T-helper 2 cell treated with Interferon-gamma antibody and Interleukin-4, amounts not matched to agents 5 μg/mL and 100 μg/mL, for 36 hours (primary cell): ENCODE measurements at regions not wholly inside any gene's neighbourhood (a gene's known extent, or its start where the extent isn't known, plus 50 kb on each side); places are given as distances from the start of the nearest gene placed in this dataset.

Experiments used
- DNase-seq: peaks from one replicate; pipeline ENCODE4 v3.0.0; 2021; ENCODE audit warnings: low spot score
- H3K27ac Mint-ChIP-seq: one replicate; pipeline ENCODE4 v1.8.0; 2021; ENCODE audit warnings: mild to moderate bottlenecking, mixed read lengths
- H3K27me3 Mint-ChIP-seq: one replicate; pipeline ENCODE4 v1.8.0; 2021; ENCODE audit warnings: low read depth, mixed read lengths
- H3K36me3 Mint-ChIP-seq: one replicate; pipeline ENCODE4 v1.8.0; 2021; ENCODE audit warnings: low read depth, mixed read lengths
- H3K4me1 Mint-ChIP-seq: one replicate; pipeline ENCODE4 v1.8.0; 2021; ENCODE audit warnings: low read depth, mixed read lengths
- H3K4me3 Mint-ChIP-seq: one replicate; pipeline ENCODE4 v1.8.0; 2022; ENCODE audit warnings: mild to moderate bottlenecking, moderate library complexity, mixed read lengths
- H3K9me3 Mint-ChIP-seq: one replicate; pipeline ENCODE4 v1.8.0; 2021; ENCODE audit warnings: mixed read lengths

- no peaks in the 10 kb centered on the region for H3K4me1 Mint-ChIP-seq
- H3K4me3 Mint-ChIP-seq, result no peak overlapping the region
- H3K27ac Mint-ChIP-seq, result no peak overlapping the region
- DNase-seq, result no peak
- H3K9me3 Mint-ChIP-seq, result no peaks in the 10 kb centered on the region
- H3K36me3 Mint-ChIP-seq, result no peaks in the 10 kb centered on the region
- no peaks in the 10 kb centered on the region for H3K27me3 Mint-ChIP-seq
These were observed 839.9 kb downstream of the LTN1 start for GRCh38 chr21:28152732-28153131.

- Mint-ChIP-seq H3K9me3 (no peaks in the 10 kb centered on the region), H3K4me3 (no peak overlapping the region), H3K27me3 (no peaks in the 10 kb centered on the region), H3K27ac (no peak overlapping the region), H3K36me3 (no peaks in the 10 kb centered on the region), H3K4me1 (no peaks in the 10 kb centered on the region)
- no peak for DNase-seq
These were observed 840.9 kb downstream of the LTN1 start for GRCh38 chr21:28151758-28152157.

GRCh38 chr21:28150778-28151177 lies 841.9 kb downstream of the LTN1 start:
- no peak for DNase-seq
- no peaks in the 10 kb centered on the region for H3K9me3 Mint-ChIP-seq
- no peaks in the 10 kb centered on the region for H3K36me3 Mint-ChIP-seq
- no peak overlapping the region for H3K27ac Mint-ChIP-seq
- H3K4me1 Mint-ChIP-seq, result no peaks in the 10 kb centered on the region
- no peaks in the 10 kb centered on the region for H3K27me3 Mint-ChIP-seq
- H3K4me3 Mint-ChIP-seq, result no peak overlapping the region

- no peaks in the 10 kb centered on the region for H3K4me1 Mint-ChIP-seq
- H3K4me3 Mint-ChIP-seq, result no peak overlapping the region
- no peak for DNase-seq
These were observed 844.1 kb downstream of the LTN1 start for GRCh38 chr21:28148400-28149064.

GRCh38 chr21:28144653-28145052 lies 848.0 kb downstream of the LTN1 start:
- DNase-seq, result no peak
- H3K9me3 Mint-ChIP-seq, result no peaks in the 10 kb centered on the region

More at GRCh38 chr21:28148400-28149064, 844.1 kb downstream of the LTN1 start:
- H3K27ac Mint-ChIP-seq, result no peak overlapping the region
- H3K27me3 Mint-ChIP-seq, result no peaks in the 10 kb centered on the region
- no peaks in the 10 kb centered on the region for H3K36me3 Mint-ChIP-seq
- H3K9me3 Mint-ChIP-seq, result no peaks in the 10 kb centered on the region

GRCh38 chr21:28144089-28144488 lies 848.6 kb downstream of the LTN1 start:
- DNase-seq, result no peak
- no peak overlapping the region for H3K4me3 Mint-ChIP-seq
- H3K9me3 Mint-ChIP-seq, result no peaks in the 10 kb centered on the region
- H3K27me3 Mint-ChIP-seq, result no peaks in the 10 kb centered on the region
- no peaks in the 10 kb centered on the region for H3K4me1 Mint-ChIP-seq
- no peaks in the 10 kb centered on the region for H3K36me3 Mint-ChIP-seq
- H3K27ac Mint-ChIP-seq, result no peak overlapping the region

More at GRCh38 chr21:28144653-28145052, 848.0 kb downstream of the LTN1 start:
- Mint-ChIP-seq H3K27ac (no peak overlapping the region), H3K4me3 (no peak overlapping the region), H3K27me3 (no peaks in the 10 kb centered on the region), H3K36me3 (no peaks in the 10 kb centered on the region), H3K4me1 (no peaks in the 10 kb centered on the region)

GRCh38 chr21:28142697-28143096 lies 850.0 kb downstream of the LTN1 start:
- H3K4me1 Mint-ChIP-seq, result no peaks in the 10 kb centered on the region
- H3K36me3 Mint-ChIP-seq, result no peaks in the 10 kb centered on the region
- H3K27ac Mint-ChIP-seq, result no peak overlapping the region
- H3K4me3 Mint-ChIP-seq, result no peak overlapping the region
- peaks cover 4% of the 10 kb centered on the region for H3K9me3 Mint-ChIP-seq
- H3K27me3 Mint-ChIP-seq, result no peaks in the 10 kb centered on the region
- DNase-seq, result no peak

- Mint-ChIP-seq H3K9me3 (peaks cover 6% of the 10 kb centered on the region), H3K36me3 (no peaks in the 10 kb centered on the region), H3K27ac (no peak overlapping the region), H3K4me3 (no peak overlapping the region), H3K27me3 (no peaks in the 10 kb centered on the region), H3K4me1 (no peaks in the 10 kb centered on the region)
- DNase-seq, result no peak
These were observed 854.4 kb downstream of the LTN1 start for GRCh38 chr21:28138272-28138671.

GRCh38 chr21:28136656-28137255 lies 855.9 kb downstream of the LTN1 start:
- Mint-ChIP-seq H3K36me3 (no peaks in the 10 kb centered on the region), H3K27ac (no peak overlapping the region)

GRCh38 chr21:28135646-28136045 lies 857.0 kb downstream of the LTN1 start:
- DNase-seq, result no peak
- Mint-ChIP-seq H3K27me3 (no peaks in the 10 kb centered on the region), H3K27ac (no peak overlapping the region), H3K4me3 (no peak overlapping the region), H3K9me3 (peaks cover 23% of the 10 kb centered on the region), H3K4me1 (no peaks in the 10 kb centered on the region), H3K36me3 (no peaks in the 10 kb centered on the region)

More at GRCh38 chr21:28136656-28137255, 855.9 kb downstream of the LTN1 start:
- Mint-ChIP-seq H3K4me1 (no peaks in the 10 kb centered on the region), H3K4me3 (no peak overlapping the region), H3K9me3 (peaks cover 18% of the 10 kb centered on the region), H3K27me3 (no peaks in the 10 kb centered on the region)
- no peak for DNase-seq

GRCh38 chr21:28133116-28133515 lies 859.6 kb downstream of the LTN1 start:
- H3K9me3 Mint-ChIP-seq, result peaks cover 23% of the 10 kb centered on the region
- no peaks in the 10 kb centered on the region for H3K4me1 Mint-ChIP-seq
- no peak for DNase-seq
- H3K27ac Mint-ChIP-seq, result no peak overlapping the region
- no peaks in the 10 kb centered on the region for H3K27me3 Mint-ChIP-seq
- H3K36me3 Mint-ChIP-seq, result no peaks in the 10 kb centered on the region
- no peak overlapping the region for H3K4me3 Mint-ChIP-seq

GRCh38 chr21:28132713-28133112 lies 860.0 kb downstream of the LTN1 start:
- Mint-ChIP-seq H3K36me3 (no peaks in the 10 kb centered on the region), H3K27ac (no peak overlapping the region), H3K9me3 (peaks cover 23% of the 10 kb centered on the region), H3K4me3 (no peak overlapping the region), H3K27me3 (no peaks in the 10 kb centered on the region), H3K4me1 (no peaks in the 10 kb centered on the region)
- no peak for DNase-seq

- H3K4me1 Mint-ChIP-seq, result no peaks in the 10 kb centered on the region
- no peak overlapping the region for H3K4me3 Mint-ChIP-seq
- no peak for DNase-seq
- no peaks in the 10 kb centered on the region for H3K36me3 Mint-ChIP-seq
- no peaks in the 10 kb centered on the region for H3K27me3 Mint-ChIP-seq
- peaks cover 13% of the 10 kb centered on the region for H3K9me3 Mint-ChIP-seq
- H3K27ac Mint-ChIP-seq, result no peak overlapping the region
These were observed 865.4 kb downstream of the LTN1 start for GRCh38 chr21:28127175-28127785.

- H3K4me1 Mint-ChIP-seq, result no peaks in the 10 kb centered on the region
- H3K27ac Mint-ChIP-seq, result no peak overlapping the region
- no peak overlapping the region for H3K4me3 Mint-ChIP-seq
- no peaks in the 10 kb centered on the region for H3K27me3 Mint-ChIP-seq
- no peaks in the 10 kb centered on the region for H3K36me3 Mint-ChIP-seq
- no peak for DNase-seq
- peaks cover 9% of the 10 kb centered on the region for H3K9me3 Mint-ChIP-seq
These were observed 866.0 kb downstream of the LTN1 start for GRCh38 chr21:28126521-28127174.
